HFFc6 (cell line): ENCODE measurements at regions not wholly inside any gene's neighbourhood (a gene's known extent, or its start where the extent isn't known, plus 50 kb on each side); places are given as distances from the start of the nearest gene placed in this dataset.
"Not testable (repeated sequence)": the region's sequence is repeated elsewhere in the genome, so short reads cannot be mapped to it uniquely, and the experiment has no call there.

Experiments
- DNase-seq: peaks from one replicate; pipeline ENCODE4 v3.0.0-alpha.2; 2018
- H3K27ac Mint-ChIP-seq: 2 replicates; pipeline ENCODE4 v1.8.0; 2020; ENCODE audit warnings: mild to moderate bottlenecking, mixed read lengths
- H3K27me3 Mint-ChIP-seq: 2 replicates; pipeline ENCODE4 v1.8.0; 2021; ENCODE audit warnings: mild to moderate bottlenecking, moderate library complexity, mixed read lengths; ENCODE audit not compliant: insufficient read depth
- H3K36me3 Mint-ChIP-seq: 2 replicates; pipeline ENCODE4 v1.8.0; 2021; ENCODE audit warnings: low read depth, mixed read lengths
- H3K4me1 Mint-ChIP-seq: 2 replicates; pipeline ENCODE4 v1.8.0; 2020; ENCODE audit warnings: low read depth, mixed read lengths
- H3K4me3 Mint-ChIP-seq: 2 replicates; pipeline ENCODE4 v1.8.0; 2020; ENCODE audit warnings: mild to moderate bottlenecking, moderate library complexity, mixed read lengths
- H3K9me3 Mint-ChIP-seq: 2 replicates; pipeline ENCODE4 v1.8.0; 2020; ENCODE audit warnings: mild to moderate bottlenecking, mixed read lengths
- CTCF ChIP-seq: fragments of 200-600 bp; sonication (generic); IDR thresholded peaks from 2 replicates; pipeline ENCODE4 v1.5.0; 2021; ENCODE audit warnings: antibody characterized with exemption, mild to moderate bottlenecking

- Mint-ChIP-seq H3K27me3 (no peaks in the 10 kb centered on the region), H3K4me1 (no peaks in the 10 kb centered on the region), H3K4me3 (no peak overlapping the region), H3K27ac (no peak overlapping the region), H3K9me3 (peaks cover 19% of the 10 kb centered on the region), H3K36me3 (no peaks in the 10 kb centered on the region)
- DNase-seq = no peak
- TF ChIP-seq CTCF = no peak
Measured at GRCh38 chr4:79173186-79173585, 152.7 kb downstream of the NAA11 start.

GRCh38 chr4:79170077-79170476 is 155.8 kb downstream of the NAA11 start:
- no peak overlapping the region for H3K4me3 Mint-ChIP-seq
- DNase-seq = no peak
- H3K27ac Mint-ChIP-seq = no peak overlapping the region
- no peaks in the 10 kb centered on the region for H3K27me3 Mint-ChIP-seq
- no peaks in the 10 kb centered on the region for H3K4me1 Mint-ChIP-seq
- H3K9me3 Mint-ChIP-seq = peaks cover 14% of the 10 kb centered on the region
- H3K36me3 Mint-ChIP-seq = no peaks in the 10 kb centered on the region
- no peak for TF ChIP-seq CTCF

GRCh38 chr4:79164907-79165610 is 160.8 kb downstream of the NAA11 start:
- Mint-ChIP-seq H3K27ac (no peak overlapping the region), H3K4me3 (no peak overlapping the region), H3K36me3 (no peaks in the 10 kb centered on the region), H3K4me1 (no peaks in the 10 kb centered on the region), H3K9me3 (peaks cover 20% of the 10 kb centered on the region), H3K27me3 (no peaks in the 10 kb centered on the region)
- TF ChIP-seq CTCF = no peak
- no peak for DNase-seq

GRCh38 chr4:79163981-79164490 is 161.8 kb downstream of the NAA11 start:
- no peak overlapping the region for H3K4me3 Mint-ChIP-seq
- peaks cover 14% of the 10 kb centered on the region for H3K9me3 Mint-ChIP-seq
- no peaks in the 10 kb centered on the region for H3K4me1 Mint-ChIP-seq
- H3K27ac Mint-ChIP-seq = no peak overlapping the region
- no peak for TF ChIP-seq CTCF
- H3K27me3 Mint-ChIP-seq = no peaks in the 10 kb centered on the region
- DNase-seq = no peak
- no peaks in the 10 kb centered on the region for H3K36me3 Mint-ChIP-seq

GRCh38 chr4:79160962-79161361 is 164.9 kb downstream of the NAA11 start:
- no peaks in the 10 kb centered on the region for H3K4me1 Mint-ChIP-seq
- H3K4me3 Mint-ChIP-seq = no peak overlapping the region
- DNase-seq = no peak
- H3K36me3 Mint-ChIP-seq = no peaks in the 10 kb centered on the region
- no peaks in the 10 kb centered on the region for H3K27me3 Mint-ChIP-seq
- TF ChIP-seq CTCF = no peak
- H3K27ac Mint-ChIP-seq = no peak overlapping the region
- H3K9me3 Mint-ChIP-seq = peaks cover 14% of the 10 kb centered on the region

- DNase-seq, H3K27ac Mint-ChIP-seq, H3K27me3 Mint-ChIP-seq, H3K4me3 Mint-ChIP-seq, H3K4me1 Mint-ChIP-seq, H3K36me3 Mint-ChIP-seq: not testable (repeated sequence)
- H3K9me3 Mint-ChIP-seq = peaks cover 22% of the 10 kb centered on the region
Measured at GRCh38 chr4:79158705-79159104, 167.2 kb downstream of the NAA11 start.
